Neural progenitor cell (in vitro differentiated cells): ENCODE measurements at regions not wholly inside any gene's neighbourhood (a gene's known extent, or its start where the extent isn't known, plus 50 kb on each side); places are given as distances from the start of the nearest gene placed in this dataset.

Experiments used
- CTCF ChIP-seq: fragments of 200-600 bp; sonication (generic); IDR thresholded peaks from 2 replicates; pipeline ENCODE4 v1.5.1; 2017; ENCODE audit warnings: antibody characterized with exemption, mild to moderate bottlenecking
- EZH2 ChIP-seq: fragments of 200-600 bp; sonication (generic); IDR thresholded peaks from 2 replicates; pipeline ENCODE4 v1.6.1; 2017; ENCODE audit warnings: antibody characterized with exemption, mild to moderate bottlenecking, moderate library complexity
- EZH2phosphoT487 ChIP-seq: fragments of 200-600 bp; sonication (generic); IDR thresholded peaks from 2 replicates; pipeline ENCODE4 v1.6.1; 2017; ENCODE audit warnings: antibody characterized with exemption

GRCh38 chr10:43756341-43756740 is 107.7 kb upstream of the ZNF32 start:
- TF ChIP-seq CTCF, result no peak
- no peak for TF ChIP-seq EZH2phosphoT487
- TF ChIP-seq EZH2, result no peak
